Coronary artery (tissue), 2 donors: ENCODE measurements at regions not wholly inside any gene's neighbourhood (a gene's known extent, or its start where the extent isn't known, plus 50 kb on each side); places are given as distances from the start of the nearest gene placed in this dataset.

Source experiments
- DNase-seq: peaks from one replicate; pipeline ENCODE4 v3.0.0-alpha.2; 2017; ENCODE audit warnings: low spot score
- H3K27ac ChIP-seq, 2 donors: fragments of 200-600 bp; sonication (generic); one replicate each; pipeline ENCODE4 v1.5.1; 2016 to 2019
- H3K4me3 ChIP-seq: fragments of 200-600 bp; sonication (generic); 2 replicates; pipeline ENCODE4 v1.5.1; 2016; ENCODE audit warnings: mild to moderate bottlenecking, moderate library complexity
- TF ChIP-seq, protein P1 (sequence below): fragments of 200-600 bp; sonication (generic); IDR thresholded peaks from one replicate; pipeline ENCODE4 v1.5.1; 2019; ENCODE audit warnings: antibody characterized with exemption

DNA sequence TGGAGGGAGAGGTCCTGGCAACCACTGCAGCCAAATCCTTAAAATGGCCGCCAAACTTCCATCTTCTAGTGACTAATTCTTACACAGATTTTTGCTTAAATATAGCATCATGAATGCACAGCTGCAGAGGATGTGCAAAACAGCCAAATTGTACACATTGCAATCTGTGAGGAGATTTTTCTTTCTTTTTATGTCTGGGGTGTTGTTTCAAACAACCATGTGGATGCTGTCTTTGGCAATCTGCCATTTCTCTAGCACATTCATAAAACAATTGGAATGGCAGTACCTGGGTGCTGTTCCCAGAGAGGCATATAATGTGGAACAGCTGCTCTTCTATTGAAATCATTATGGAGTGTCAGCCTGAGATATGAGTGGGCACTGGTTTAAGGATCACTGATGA is 1082.9 kb upstream of the SEMA6A start:
- no peak for DNase-seq

DNA sequence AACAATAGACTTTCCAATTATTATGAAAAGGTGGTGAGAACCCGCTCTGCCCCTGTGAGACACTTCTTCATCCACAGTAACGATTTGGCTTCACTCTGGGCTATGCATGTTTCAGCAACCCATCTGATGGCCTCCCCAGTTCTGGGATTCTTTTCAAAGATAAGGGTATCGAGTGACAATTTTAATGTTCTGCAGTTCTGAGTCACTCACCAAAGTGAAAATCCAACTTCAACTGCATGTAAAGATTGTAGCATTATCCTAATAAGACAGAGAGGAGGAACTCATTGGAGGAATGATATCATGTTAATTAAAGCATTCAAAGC is 1078.3 kb upstream of the SEMA6A start:
- no peak overlapping the region for H3K27ac ChIP-seq
- TF ChIP-seq, protein P1, sequence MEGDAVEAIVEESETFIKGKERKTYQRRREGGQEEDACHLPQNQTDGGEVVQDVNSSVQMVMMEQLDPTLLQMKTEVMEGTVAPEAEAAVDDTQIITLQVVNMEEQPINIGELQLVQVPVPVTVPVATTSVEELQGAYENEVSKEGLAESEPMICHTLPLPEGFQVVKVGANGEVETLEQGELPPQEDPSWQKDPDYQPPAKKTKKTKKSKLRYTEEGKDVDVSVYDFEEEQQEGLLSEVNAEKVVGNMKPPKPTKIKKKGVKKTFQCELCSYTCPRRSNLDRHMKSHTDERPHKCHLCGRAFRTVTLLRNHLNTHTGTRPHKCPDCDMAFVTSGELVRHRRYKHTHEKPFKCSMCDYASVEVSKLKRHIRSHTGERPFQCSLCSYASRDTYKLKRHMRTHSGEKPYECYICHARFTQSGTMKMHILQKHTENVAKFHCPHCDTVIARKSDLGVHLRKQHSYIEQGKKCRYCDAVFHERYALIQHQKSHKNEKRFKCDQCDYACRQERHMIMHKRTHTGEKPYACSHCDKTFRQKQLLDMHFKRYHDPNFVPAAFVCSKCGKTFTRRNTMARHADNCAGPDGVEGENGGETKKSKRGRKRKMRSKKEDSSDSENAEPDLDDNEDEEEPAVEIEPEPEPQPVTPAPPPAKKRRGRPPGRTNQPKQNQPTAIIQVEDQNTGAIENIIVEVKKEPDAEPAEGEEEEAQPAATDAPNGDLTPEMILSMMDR = no peak
- no peak for DNase-seq
- H3K4me3 ChIP-seq = no peak overlapping the region

More for the DNA sequence above, 1082.9 kb upstream of the SEMA6A start:
- TF ChIP-seq, protein P1 = no peak
- H3K4me3 ChIP-seq = no peak overlapping the region
- H3K27ac ChIP-seq = no peak overlapping the region

DNA sequence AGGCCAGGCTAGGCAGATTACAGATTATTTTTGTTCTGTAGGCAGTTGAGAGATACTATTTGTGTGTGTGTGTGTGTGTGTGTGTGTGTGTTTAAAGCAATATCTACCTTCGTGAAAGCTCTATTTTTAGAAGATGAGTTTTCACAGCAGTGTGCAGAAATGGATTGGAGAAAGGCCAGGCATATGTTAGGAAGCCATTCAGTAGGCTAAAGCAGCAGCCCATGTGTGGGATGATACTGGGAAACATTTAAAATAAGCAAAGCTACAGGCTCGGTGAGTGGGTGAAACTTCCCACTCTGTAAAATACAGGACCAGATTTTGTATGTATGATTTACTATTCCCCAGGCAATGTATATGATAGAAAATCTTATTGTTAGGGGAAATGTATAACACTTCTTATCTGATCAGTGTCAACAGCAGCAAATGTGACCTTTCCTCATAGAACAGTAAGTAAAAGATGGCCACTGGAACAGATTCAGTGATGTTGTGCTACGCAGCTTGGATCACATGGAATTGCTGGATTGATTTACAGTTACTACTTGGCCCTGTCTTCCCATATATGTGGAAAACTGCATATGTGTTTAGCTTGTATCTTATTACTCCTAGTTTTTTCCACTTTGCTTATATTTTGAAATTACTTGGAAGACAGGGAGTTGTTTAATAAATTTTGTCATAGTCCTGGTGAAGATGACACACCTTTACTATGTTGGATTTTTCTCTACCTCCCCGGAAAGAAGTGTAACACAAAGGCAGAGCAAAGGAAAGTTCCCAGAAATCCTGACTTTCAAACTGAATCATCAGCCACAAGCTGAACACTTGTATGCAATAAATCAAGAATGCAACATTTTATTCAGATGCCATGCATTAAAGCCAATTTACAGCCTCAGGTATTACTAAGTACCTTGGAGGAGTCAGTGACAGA is 1077.7 kb upstream of the SEMA6A start:
- no peak for DNase-seq
- no peak overlapping the region for H3K4me3 ChIP-seq
- H3K27ac ChIP-seq = no peak overlapping the region
- TF ChIP-seq, protein P1 = no peak

DNA sequence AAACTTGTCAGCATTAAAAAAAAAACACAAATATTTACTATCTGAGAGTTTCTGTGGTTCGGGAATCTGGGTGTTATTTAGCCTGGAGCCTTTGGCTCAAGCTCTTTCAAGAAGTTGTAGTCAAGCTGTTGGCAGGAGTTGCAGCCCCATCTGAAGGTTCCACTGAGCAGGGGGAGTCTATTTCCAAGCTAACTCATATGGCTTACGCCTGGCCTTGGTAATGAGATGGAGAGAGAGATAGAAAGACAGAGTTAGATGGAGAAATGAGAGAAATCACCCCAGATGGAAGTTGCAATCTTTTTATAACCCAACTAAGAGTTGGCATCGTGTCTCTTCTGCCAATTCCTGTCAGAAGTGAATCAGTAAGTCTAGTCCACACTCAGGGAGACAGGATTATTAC is 1075.2 kb upstream of the SEMA6A start:
- H3K4me3 ChIP-seq = no peak overlapping the region

DNA sequence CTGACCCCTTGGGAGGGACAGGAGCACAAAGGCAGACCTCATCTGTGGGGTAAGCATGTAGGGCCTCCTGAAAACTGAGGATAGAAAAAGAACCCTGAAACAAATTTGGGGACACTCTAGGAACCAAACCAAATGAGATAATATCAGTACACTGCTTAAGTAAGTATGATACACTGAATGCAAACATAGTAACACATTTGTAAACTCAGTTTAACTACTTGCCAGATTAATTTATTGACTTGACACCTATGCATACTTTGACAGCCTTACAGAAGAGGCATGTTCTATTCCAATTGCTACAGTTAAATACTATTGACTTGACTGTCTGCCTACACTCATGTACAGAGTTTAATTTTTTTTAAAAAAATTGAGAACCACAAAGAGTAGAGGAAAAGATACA is 1070.8 kb upstream of the SEMA6A start:
- DNase-seq = no peak
- Histone ChIP-seq H3K27ac (no peak overlapping the region), H3K4me3 (no peak overlapping the region)
- TF ChIP-seq, protein P1 = no peak

More for the DNA sequence above, 1075.2 kb upstream of the SEMA6A start:
- TF ChIP-seq, protein P1 = no peak
- no peak overlapping the region for H3K27ac ChIP-seq
- no peak for DNase-seq

DNA sequence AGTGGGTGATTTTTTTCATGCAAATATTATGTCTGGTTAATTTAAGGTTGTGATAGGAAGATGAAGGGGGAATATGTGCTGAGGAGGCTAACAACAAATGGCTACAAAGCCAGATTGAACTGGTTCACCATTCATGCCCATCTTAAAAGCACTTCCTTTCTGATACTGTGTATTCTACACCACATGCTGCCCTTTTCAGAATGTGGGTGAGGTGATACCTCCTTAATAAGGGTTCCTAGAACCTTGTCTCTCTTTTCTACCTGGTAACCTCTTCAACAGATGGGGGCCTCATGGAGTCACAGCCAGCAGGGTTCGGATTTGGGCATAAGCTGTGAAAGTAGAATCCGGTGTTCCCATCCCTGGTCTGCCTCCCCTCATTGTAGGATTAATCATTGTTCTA is 1064.0 kb upstream of the SEMA6A start:
- no peak overlapping the region for H3K4me3 ChIP-seq
- H3K27ac ChIP-seq = no peak overlapping the region
- DNase-seq = no peak
- TF ChIP-seq, protein P1 = no peak

DNA sequence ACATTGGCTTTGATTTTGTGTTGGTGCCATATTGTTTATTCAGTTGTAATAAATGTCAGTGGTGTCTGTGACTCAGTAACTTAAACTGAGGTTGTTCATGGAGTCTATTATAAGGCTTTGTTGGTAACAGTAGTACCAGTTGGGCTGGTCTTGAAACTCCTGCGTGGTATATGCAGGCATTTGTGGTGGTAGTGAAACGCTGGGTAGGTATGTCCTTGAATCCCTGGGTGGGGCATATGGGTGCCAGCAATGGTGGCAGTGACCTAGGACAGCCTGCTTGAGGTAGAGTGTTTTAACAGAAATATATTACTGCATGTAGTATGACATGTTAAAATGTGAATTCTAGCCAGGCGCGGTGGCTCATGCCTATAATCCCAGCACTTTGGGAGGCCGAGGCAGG is 1058.5 kb upstream of the SEMA6A start:
- Histone ChIP-seq H3K4me3 (no peak overlapping the region), H3K27ac (no peak overlapping the region)
- TF ChIP-seq, protein P1 = no peak
- no peak for DNase-seq
